Hepatocyte (in vitro differentiated cells): ENCODE measurements at regions not wholly inside any gene's neighbourhood (a gene's known extent, or its start where the extent isn't known, plus 50 kb on each side); places are given as distances from the start of the nearest gene placed in this dataset.

Source experiments
- DNase-seq: peaks from one replicate; pipeline ENCODE4 v3.0.0-alpha.2; 2016; ENCODE audit warnings: low spot score
- H2AFZ ChIP-seq: fragments of 200-600 bp; sonication (generic); 2 replicates; pipeline ENCODE4 v1.6.0; 2016; ENCODE audit warnings: antibody characterized with exemption, mild to moderate bottlenecking
- H3K27ac ChIP-seq: fragments of 200-600 bp; sonication (generic); 2 replicates; pipeline ENCODE4 v1.5.1; 2016; ENCODE audit warnings: mild to moderate bottlenecking
- H3K27me3 ChIP-seq: fragments of 200-600 bp; sonication (generic); 2 replicates; pipeline ENCODE4 v1.6.1; 2016
- H3K36me3 ChIP-seq: fragments of 200-600 bp; sonication (generic); replicated peaks from 2 replicates; pipeline ENCODE4 v1.5.1; 2016; ENCODE audit warnings: low read depth; ENCODE audit not compliant: insufficient read depth
- H3K4me1 ChIP-seq: fragments of 200-600 bp; sonication (generic); 2 replicates; pipeline ENCODE4 v1.5.1; 2016; ENCODE audit warnings: mild to moderate bottlenecking, moderate library complexity; ENCODE audit not compliant: insufficient read depth
- H3K4me2 ChIP-seq: fragments of 200-600 bp; sonication (generic); 2 replicates; pipeline ENCODE4 v1.6.0; 2016
- H3K4me3 ChIP-seq: fragments of 200-600 bp; sonication (generic); 2 replicates; pipeline ENCODE4 v1.5.1; 2016; ENCODE audit warnings: mild to moderate bottlenecking
- H3K79me2 ChIP-seq: fragments of 200-600 bp; sonication (generic); 2 replicates; pipeline ENCODE4 v1.6.0; 2017; ENCODE audit warnings: mild to moderate bottlenecking
- H3K9me2 ChIP-seq: fragments of 200-600 bp; sonication (generic); replicated peaks from 2 replicates; pipeline ENCODE4 v1.6.0; 2017; ENCODE audit warnings: mild to moderate bottlenecking; ENCODE audit not compliant: insufficient read depth
- H3K9me3 ChIP-seq: fragments of 200-600 bp; sonication (generic); 2 replicates; pipeline ENCODE4 v1.5.1; 2016; ENCODE audit warnings: low read depth, mild to moderate bottlenecking
- H4K20me1 ChIP-seq: fragments of 200-600 bp; sonication (generic); 2 replicates; pipeline ENCODE4 v1.6.0; 2016; ENCODE audit warnings: mild to moderate bottlenecking; ENCODE audit not compliant: insufficient read depth, poor library complexity, severe bottlenecking
- CTCF ChIP-seq: fragments of 200-600 bp; sonication (generic); IDR thresholded peaks from 2 replicates; pipeline ENCODE4 v1.5.1; 2016; ENCODE audit warnings: antibody characterized with exemption, mild to moderate bottlenecking; ENCODE audit not compliant: poor library complexity
- EZH2 ChIP-seq: fragments of 200-600 bp; sonication (generic); IDR thresholded peaks from 2 replicates; pipeline ENCODE4 v1.6.1; 2016; ENCODE audit warnings: antibody characterized with exemption, mild to moderate bottlenecking, borderline replicate concordance
- EZH2phosphoT487 ChIP-seq: fragments of 200-600 bp; sonication (generic); IDR thresholded peaks from one replicate; pipeline ENCODE4 v1.6.1; 2018; ENCODE audit warnings: antibody characterized with exemption, mild to moderate bottlenecking, low read depth, moderate library complexity; ENCODE audit not compliant: unreplicated experiment, severe bottlenecking
- WGBS: methylation state at CpG from one replicate; pipeline ENCODE4 v1.1.6; 2016; ENCODE audit warnings: low lambda C conversion rate; ENCODE audit errors: missing lambda C conversion rate; 5-methylcytosine and 5-hydroxymethylcytosine counted together

- Histone ChIP-seq H3K79me2 (no peaks in the 10 kb centered on the region), H3K36me3 (no peaks in the 10 kb centered on the region), H3K4me3 (no peak overlapping the region), H3K9me2 (no peaks in the 10 kb centered on the region), H3K27ac (no peak overlapping the region), H4K20me1 (no peaks in the 10 kb centered on the region), H3K9me3 (no peaks in the 10 kb centered on the region), H2AFZ (no peak overlapping the region), H3K4me1 (no peaks in the 10 kb centered on the region), H3K27me3 (no peaks in the 10 kb centered on the region), H3K4me2 (no peak overlapping the region)
- 93% methylated on average over 2 of the region's 2 CpGs for WGBS
- TF ChIP-seq EZH2 (no peak), CTCF (no peak)
- no peak for DNase-seq
Measured at GRCh38 chr21:16028142-16028541, 298.4 kb downstream of the USP25 start.

GRCh38 chr21:16028941-16029464 is 299.2 kb downstream of the USP25 start:
- H3K9me2 ChIP-seq = no peaks in the 10 kb centered on the region
- H3K4me3 ChIP-seq = no peak overlapping the region
- no peaks in the 10 kb centered on the region for H3K79me2 ChIP-seq
- H3K4me1 ChIP-seq = no peaks in the 10 kb centered on the region
- H3K4me2 ChIP-seq = no peak overlapping the region
- no peak overlapping the region for H3K27ac ChIP-seq
- H4K20me1 ChIP-seq = no peaks in the 10 kb centered on the region
- TF ChIP-seq EZH2phosphoT487 = no peak
- TF ChIP-seq CTCF = no peak
- TF ChIP-seq EZH2 = no peak
- WGBS = 80% methylated on average over 2 of the region's 2 CpGs
- H2AFZ ChIP-seq = no peak overlapping the region
- DNase-seq = no peak
- no peaks in the 10 kb centered on the region for H3K36me3 ChIP-seq
- no peaks in the 10 kb centered on the region for H3K9me3 ChIP-seq
- H3K27me3 ChIP-seq = no peaks in the 10 kb centered on the region

GRCh38 chr21:16033193-16033592 is 303.4 kb downstream of the USP25 start:
- Histone ChIP-seq H3K4me2 (no peak overlapping the region), H4K20me1 (no peaks in the 10 kb centered on the region), H3K27me3 (no peaks in the 10 kb centered on the region), H3K4me1 (no peaks in the 10 kb centered on the region), H3K4me3 (no peak overlapping the region), H3K9me2 (no peaks in the 10 kb centered on the region), H3K27ac (no peak overlapping the region), H3K36me3 (no peaks in the 10 kb centered on the region), H3K79me2 (no peaks in the 10 kb centered on the region), H2AFZ (no peak overlapping the region), H3K9me3 (no peaks in the 10 kb centered on the region)
- 93% methylated on average over 4 of the region's 4 CpGs for WGBS
- no peak for DNase-seq
- TF ChIP-seq CTCF (no peak), EZH2phosphoT487 (no peak), EZH2 (no peak)

GRCh38 chr21:16034446-16035190 is 304.8 kb downstream of the USP25 start:
- WGBS = 0% methylated on average over 1 of the region's 1 CpG
- Histone ChIP-seq H3K4me1 (no peaks in the 10 kb centered on the region), H2AFZ (no peak overlapping the region), H3K4me3 (no peak overlapping the region), H3K36me3 (no peaks in the 10 kb centered on the region), H4K20me1 (no peaks in the 10 kb centered on the region), H3K79me2 (no peaks in the 10 kb centered on the region), H3K27me3 (no peaks in the 10 kb centered on the region), H3K4me2 (no peak overlapping the region), H3K27ac (no peak overlapping the region), H3K9me2 (no peaks in the 10 kb centered on the region), H3K9me3 (no peaks in the 10 kb centered on the region)
- DNase-seq = no peak
- no peak for TF ChIP-seq EZH2phosphoT487
- TF ChIP-seq EZH2 = no peak
- no peak for TF ChIP-seq CTCF
